KMS-11 (cell line): ENCODE measurements at regions not wholly inside any gene's neighbourhood (a gene's known extent, or its start where the extent isn't known, plus 50 kb on each side); places are given as distances from the start of the nearest gene placed in this dataset.

Experiments used
- H2AFZ ChIP-seq: fragments of 200-600 bp; sonication (generic); 2 replicates; pipeline ENCODE4 v1.6.1; 2016; ENCODE audit warnings: antibody characterized with exemption, mixed run types, low read depth
- H3K27ac ChIP-seq: fragments of 200-600 bp; sonication (generic); 2 replicates; pipeline ENCODE4 v1.6.1; 2016; ENCODE audit warnings: mild to moderate bottlenecking, mixed run types
- H3K27me3 ChIP-seq: fragments of 200-600 bp; sonication (generic); 2 replicates; pipeline ENCODE4 v1.6.1; 2017; ENCODE audit warnings: mild to moderate bottlenecking, low read depth, mixed run types, moderate library complexity; ENCODE audit not compliant: insufficient read depth
- H3K36me3 ChIP-seq: fragments of 200-600 bp; sonication (generic); 2 replicates; pipeline ENCODE4 v1.6.1; 2017; ENCODE audit warnings: mild to moderate bottlenecking, mixed run types; ENCODE audit not compliant: insufficient read depth
- H3K4me1 ChIP-seq: fragments of 200-600 bp; sonication (generic); 2 replicates; pipeline ENCODE4 v1.6.1; 2016; ENCODE audit warnings: mild to moderate bottlenecking, low read depth, mixed run types; ENCODE audit not compliant: poor library complexity, severe bottlenecking
- H3K4me2 ChIP-seq: fragments of 200-600 bp; sonication (generic); 2 replicates; pipeline ENCODE4 v1.7.0; 2016; ENCODE audit warnings: mild to moderate bottlenecking, mixed run types
- H3K4me3 ChIP-seq: fragments of 200-600 bp; sonication (generic); IDR thresholded peaks from 2 replicates; pipeline ENCODE4 v1.6.1; 2017; ENCODE audit warnings: low read depth, low read length, mixed read lengths; ENCODE audit not compliant: insufficient read depth
- H3K79me2 ChIP-seq: fragments of 200-600 bp; sonication (generic); 2 replicates; pipeline ENCODE4 v1.6.1; 2016; ENCODE audit warnings: low read depth, mixed run types; ENCODE audit not compliant: insufficient read depth
- H3K9ac ChIP-seq: fragments of 200-600 bp; sonication (generic); 2 replicates; pipeline ENCODE4 v1.6.1; 2016; ENCODE audit warnings: mild to moderate bottlenecking, mixed run types
- H4K20me1 ChIP-seq: fragments of 200-600 bp; sonication (generic); 2 replicates; pipeline ENCODE4 v1.6.1; 2016; ENCODE audit warnings: mild to moderate bottlenecking, mixed run types; ENCODE audit not compliant: insufficient read depth
- CTCF ChIP-seq: fragments of 200-600 bp; sonication (generic); conservative IDR thresholded peaks from 2 replicates; pipeline ENCODE4 v1.6.1; 2017; ENCODE audit warnings: low read depth, mild to moderate bottlenecking, antibody characterized with exemption, low read length, moderate library complexity, mixed read lengths

- H3K4me3 ChIP-seq: no peak overlapping the region
- no peaks in the 10 kb centered on the region for H3K27me3 ChIP-seq
- H3K4me1 ChIP-seq: no peaks in the 10 kb centered on the region
- H4K20me1 ChIP-seq: no peaks in the 10 kb centered on the region
- H3K9ac ChIP-seq: no peak overlapping the region
- H3K79me2 ChIP-seq: no peaks in the 10 kb centered on the region
- H2AFZ ChIP-seq: no peak overlapping the region
- no peak overlapping the region for H3K4me2 ChIP-seq
- no peaks in the 10 kb centered on the region for H3K36me3 ChIP-seq
- TF ChIP-seq CTCF: no peak
- no peak overlapping the region for H3K27ac ChIP-seq
Observed at GRCh38 chr21:35458405-35458804, 409.3 kb upstream of the RUNX1 start.

- Histone ChIP-seq H3K4me2 (no peak overlapping the region), H3K4me3 (no peak overlapping the region), H4K20me1 (no peaks in the 10 kb centered on the region), H3K27me3 (no peaks in the 10 kb centered on the region), H3K4me1 (no peaks in the 10 kb centered on the region), H2AFZ (no peak overlapping the region), H3K9ac (no peak overlapping the region), H3K36me3 (no peaks in the 10 kb centered on the region), H3K79me2 (no peaks in the 10 kb centered on the region), H3K27ac (no peak overlapping the region)
- no peak for TF ChIP-seq CTCF
Observed at GRCh38 chr21:35457097-35457804, 408.1 kb upstream of the RUNX1 start.

DNA sequence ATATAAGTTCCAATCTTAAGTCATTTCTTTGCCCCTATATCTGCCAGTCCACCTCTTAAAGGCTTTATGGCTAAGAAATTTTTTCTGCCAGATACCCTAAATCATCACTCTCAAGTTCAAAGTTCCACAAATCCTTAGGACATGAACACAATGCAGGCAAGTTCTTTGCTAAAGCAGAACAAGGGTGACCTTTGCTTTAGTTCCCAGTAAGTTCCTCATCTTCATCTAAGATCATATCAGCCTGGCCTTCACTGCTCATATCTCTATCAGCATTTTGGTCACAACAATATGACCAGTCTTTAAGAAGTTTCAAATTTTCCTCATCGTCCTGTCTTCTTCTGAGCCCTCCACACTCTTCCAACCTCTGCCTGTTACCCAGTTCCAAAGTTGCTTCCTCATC, 402.2 kb upstream of the RUNX1 start:
- Histone ChIP-seq H4K20me1 (no peaks in the 10 kb centered on the region), H3K27me3 (no peaks in the 10 kb centered on the region), H2AFZ (no peak overlapping the region), H3K4me3 (no peak overlapping the region), H3K4me2 (no peak overlapping the region), H3K79me2 (no peaks in the 10 kb centered on the region), H3K4me1 (no peaks in the 10 kb centered on the region), H3K36me3 (no peaks in the 10 kb centered on the region), H3K9ac (no peak overlapping the region), H3K27ac (no peak overlapping the region)
- no peak for TF ChIP-seq CTCF

- Histone ChIP-seq H3K4me1 (no peaks in the 10 kb centered on the region), H4K20me1 (no peaks in the 10 kb centered on the region), H3K27me3 (no peaks in the 10 kb centered on the region), H3K4me2 (no peak overlapping the region), H3K4me3 (no peak overlapping the region), H2AFZ (no peak overlapping the region), H3K36me3 (no peaks in the 10 kb centered on the region), H3K9ac (no peak overlapping the region), H3K79me2 (no peaks in the 10 kb centered on the region), H3K27ac (no peak overlapping the region)
- TF ChIP-seq CTCF: no peak
Observed at GRCh38 chr21:35450830-35451229, 401.7 kb upstream of the RUNX1 start.
